ENCODE measurements at regions not wholly inside any gene's neighbourhood (a gene's known extent, or its start where the extent isn't known, plus 50 kb on each side); places are given as distances from the start of the nearest gene placed in this dataset.

DNA sequence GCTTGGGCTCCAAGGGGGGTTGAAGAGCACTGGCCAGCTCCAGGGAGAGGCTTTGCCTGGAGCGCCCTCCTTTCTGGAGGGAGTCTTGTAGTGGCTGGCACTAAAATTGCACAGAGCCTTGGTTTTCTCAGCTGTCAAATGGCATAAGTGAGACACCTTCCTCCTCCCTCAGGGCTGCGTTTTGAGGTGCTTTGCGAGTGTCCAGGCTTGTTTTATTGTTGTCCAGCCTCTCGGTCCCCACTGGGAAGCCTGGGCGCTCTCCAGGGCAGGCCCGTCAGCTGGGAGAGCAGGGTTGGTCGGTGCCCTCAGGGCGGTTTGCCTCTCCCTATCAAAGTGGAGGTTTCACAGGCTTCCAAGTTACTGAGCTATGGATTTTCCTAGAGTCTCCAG is 149.3 kb upstream of the B3GAT1 start:
- DNase-seq (ENCODE audit: low spot score) = no peak
- TF ChIP-seq, protein P1, sequence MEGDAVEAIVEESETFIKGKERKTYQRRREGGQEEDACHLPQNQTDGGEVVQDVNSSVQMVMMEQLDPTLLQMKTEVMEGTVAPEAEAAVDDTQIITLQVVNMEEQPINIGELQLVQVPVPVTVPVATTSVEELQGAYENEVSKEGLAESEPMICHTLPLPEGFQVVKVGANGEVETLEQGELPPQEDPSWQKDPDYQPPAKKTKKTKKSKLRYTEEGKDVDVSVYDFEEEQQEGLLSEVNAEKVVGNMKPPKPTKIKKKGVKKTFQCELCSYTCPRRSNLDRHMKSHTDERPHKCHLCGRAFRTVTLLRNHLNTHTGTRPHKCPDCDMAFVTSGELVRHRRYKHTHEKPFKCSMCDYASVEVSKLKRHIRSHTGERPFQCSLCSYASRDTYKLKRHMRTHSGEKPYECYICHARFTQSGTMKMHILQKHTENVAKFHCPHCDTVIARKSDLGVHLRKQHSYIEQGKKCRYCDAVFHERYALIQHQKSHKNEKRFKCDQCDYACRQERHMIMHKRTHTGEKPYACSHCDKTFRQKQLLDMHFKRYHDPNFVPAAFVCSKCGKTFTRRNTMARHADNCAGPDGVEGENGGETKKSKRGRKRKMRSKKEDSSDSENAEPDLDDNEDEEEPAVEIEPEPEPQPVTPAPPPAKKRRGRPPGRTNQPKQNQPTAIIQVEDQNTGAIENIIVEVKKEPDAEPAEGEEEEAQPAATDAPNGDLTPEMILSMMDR (IDR thresholded peaks at IDR 0.05; ENCODE audit: extremely low read depth, insufficient read depth, missing control alignments) = no peak
- in situ Hi-C loops (cut with MboI; ENCODE audit: low pct_unique_long_range_greater_than_20kb, low sequenced_read_pairs, unreplicated experiment) = no loop called here

DNA sequence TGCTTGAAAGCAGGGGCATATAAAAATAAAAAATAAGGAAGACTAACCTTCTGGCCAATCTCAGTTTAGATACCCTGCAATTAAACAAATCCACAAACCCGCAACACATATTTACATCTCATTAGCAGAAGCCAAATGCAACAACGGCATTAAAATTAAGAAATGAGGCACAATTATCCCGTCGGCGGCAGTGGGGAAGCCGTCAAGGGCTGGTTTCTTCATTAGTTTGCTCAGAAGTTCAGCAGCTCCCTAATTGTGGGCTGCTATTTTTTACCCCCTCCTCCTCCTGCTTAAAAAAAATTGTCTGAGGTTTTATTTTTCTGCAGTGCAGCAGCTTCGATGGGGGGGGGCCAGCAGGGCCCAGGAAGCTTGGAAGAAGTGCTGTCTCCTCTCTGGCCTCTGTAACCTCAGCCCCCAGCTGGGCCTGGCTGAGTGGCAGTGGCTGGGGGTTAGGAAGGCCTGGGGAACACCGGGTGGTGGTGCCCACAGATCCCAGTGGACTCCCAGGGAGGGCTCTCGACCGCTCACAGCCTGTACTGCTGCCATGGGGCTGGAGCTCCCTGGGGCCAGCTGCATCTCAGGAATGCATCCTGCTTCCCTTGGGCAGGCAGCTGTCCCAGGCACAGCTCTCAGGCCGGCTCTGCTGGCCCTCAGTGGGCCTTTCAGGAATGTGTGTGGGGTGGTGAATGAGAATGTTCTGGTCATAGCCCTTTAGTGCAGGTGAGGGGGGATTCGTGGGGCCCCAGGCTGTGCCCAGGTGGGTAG is 148.7 kb upstream of the B3GAT1 start:
- TF ChIP-seq, protein P1 (IDR thresholded peaks at IDR 0.05; ENCODE audit: extremely low read depth, insufficient read depth, missing control alignments) = no peak
- in situ Hi-C loops (cut with MboI; ENCODE audit: low pct_unique_long_range_greater_than_20kb, low sequenced_read_pairs, unreplicated experiment) = no loop called here
- no peak for DNase-seq (ENCODE audit: low spot score)

DNA sequence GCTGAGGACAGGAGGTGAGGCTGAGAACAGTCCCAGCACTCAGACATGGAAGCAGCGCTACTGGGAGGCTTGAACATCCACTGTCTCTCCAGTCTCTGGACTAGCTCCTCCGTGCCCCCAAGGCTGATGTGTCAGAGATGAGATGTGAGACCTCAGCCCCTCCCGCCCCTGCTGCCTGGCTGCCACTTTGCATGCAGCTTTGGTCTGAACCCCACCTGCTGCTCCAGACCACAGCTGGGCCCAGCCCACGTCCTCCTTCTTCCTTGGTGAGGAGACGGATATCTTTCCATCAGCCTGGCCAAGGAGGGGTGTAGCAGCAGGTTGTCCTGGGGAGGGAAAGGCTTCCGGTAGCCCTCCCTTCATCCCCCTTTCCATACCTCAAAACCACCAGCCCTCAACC is 148.0 kb upstream of the B3GAT1 start:
- in situ Hi-C loops (cut with MboI; ENCODE audit: low pct_unique_long_range_greater_than_20kb, low sequenced_read_pairs, unreplicated experiment) = no loop called here
- no peak for DNase-seq (ENCODE audit: low spot score)
- TF ChIP-seq, protein P1 (IDR thresholded peaks at IDR 0.05; ENCODE audit: extremely low read depth, insufficient read depth, missing control alignments) = no peak

DNA sequence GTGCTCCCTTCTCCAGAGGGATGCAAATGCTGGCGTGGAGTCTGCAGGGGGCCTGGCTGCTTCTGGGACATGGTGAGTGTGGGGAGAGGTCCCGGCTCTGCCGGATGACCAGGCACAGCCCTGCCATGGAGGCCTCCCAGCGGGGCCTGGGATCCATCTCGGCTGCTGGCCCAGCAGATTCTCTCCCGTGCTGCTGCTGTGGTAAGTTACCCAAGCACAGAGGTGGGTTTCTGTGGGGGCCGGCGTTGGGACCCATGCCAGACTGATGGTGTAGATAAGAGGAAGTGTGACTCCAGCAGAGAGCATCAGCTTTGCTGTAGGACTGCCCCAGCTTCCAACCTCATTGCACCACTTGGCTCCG is 147.5 kb upstream of the B3GAT1 start:
- in situ Hi-C loops (cut with MboI; ENCODE audit: low pct_unique_long_range_greater_than_20kb, low sequenced_read_pairs, unreplicated experiment) = no loop called here
- DNase-seq (ENCODE audit: low spot score) = no peak
- TF ChIP-seq, protein P1 (IDR thresholded peaks at IDR 0.05; ENCODE audit: extremely low read depth, insufficient read depth, missing control alignments) = no peak

DNA sequence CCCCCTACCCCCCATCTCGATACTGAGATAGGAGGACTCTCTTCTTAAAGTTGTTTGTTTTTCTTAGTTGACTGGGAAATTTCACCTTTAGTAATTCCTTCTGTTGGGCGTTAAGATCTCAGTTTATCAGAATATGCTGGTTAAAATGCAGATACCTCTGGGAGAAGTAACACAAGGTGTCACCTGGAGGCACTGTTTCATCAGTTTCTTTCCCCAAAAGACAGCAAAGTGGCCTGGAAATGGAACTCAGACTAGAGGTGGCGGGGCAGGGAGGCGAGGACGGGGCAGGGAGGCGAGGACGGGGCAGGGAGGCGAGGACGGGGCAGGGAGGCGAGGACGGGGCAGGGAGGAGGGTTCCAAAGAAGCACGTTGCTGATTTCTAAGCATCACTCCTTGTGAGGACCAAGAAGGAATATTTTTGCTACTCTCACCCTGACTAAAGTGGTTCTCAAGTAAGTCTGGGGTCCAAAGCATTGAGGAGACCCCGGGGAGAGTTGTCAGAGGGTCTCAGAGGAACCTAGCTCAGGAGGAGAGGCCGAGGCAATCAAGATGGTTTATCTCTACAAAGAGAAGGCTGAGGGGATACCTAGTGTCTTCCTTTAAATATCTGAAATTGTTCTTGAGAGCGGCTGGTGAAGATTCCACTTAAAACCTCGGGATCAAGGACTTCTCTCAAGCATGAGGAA is 147.0 kb upstream of the B3GAT1 start:
- in situ Hi-C loops (cut with MboI; ENCODE audit: low pct_unique_long_range_greater_than_20kb, low sequenced_read_pairs, unreplicated experiment) = no loop called here
- TF ChIP-seq, protein P1 (IDR thresholded peaks at IDR 0.05; ENCODE audit: extremely low read depth, insufficient read depth, missing control alignments) = no peak
- no peak for DNase-seq (ENCODE audit: low spot score)

GRCh38 chr11:134558258-134558835 is 146.3 kb upstream of the B3GAT1 start:
- in situ Hi-C loops (cut with MboI; ENCODE audit: low pct_unique_long_range_greater_than_20kb, low sequenced_read_pairs, unreplicated experiment) = no loop called here
- TF ChIP-seq, protein P1 (IDR thresholded peaks at IDR 0.05; ENCODE audit: extremely low read depth, insufficient read depth, missing control alignments) = no peak

More at GRCh38 chr11:134558258-134558835, 146.3 kb upstream of the B3GAT1 start:
- DNase-seq (ENCODE audit: low spot score) = no peak
